Kidney epithelial cell (primary cell): ENCODE measurements at regions not wholly inside any gene's neighbourhood (a gene's known extent, or its start where the extent isn't known, plus 50 kb on each side); places are given as distances from the start of the nearest gene placed in this dataset.

Source experiments
- DNase-seq: peaks from one replicate; pipeline ENCODE4 v3.0.0-alpha.2; 2010; ENCODE audit warnings: low read depth
- H3K27me3 ChIP-seq: 2 replicates; pipeline ENCODE4 v1.6.0; 2011; ENCODE audit warnings: low read length; ENCODE audit not compliant: control insufficient read depth, insufficient read depth
- H3K36me3 ChIP-seq: 2 replicates; pipeline ENCODE4 v1.5.1; 2011; ENCODE audit warnings: low read length; ENCODE audit not compliant: control insufficient read depth, insufficient read depth
- H3K4me3 ChIP-seq: 2 replicates; pipeline ENCODE4 v1.5.1; 2011; ENCODE audit warnings: low read depth, mild to moderate bottlenecking, control low read depth, low read length
- CTCF ChIP-seq: IDR thresholded peaks from 2 replicates; pipeline ENCODE4 v1.5.1; 2011; ENCODE audit warnings: mild to moderate bottlenecking, moderate library complexity, low read length, control low read depth, inconsistent platforms; ENCODE audit not compliant: insufficient read depth, poor library complexity, severe bottlenecking

GRCh38 chr2:196247114-196247975, 76.0 kb upstream of the STK17B start:
- Histone ChIP-seq H3K36me3 (no peaks in the 10 kb centered on the region), H3K4me3 (no peak overlapping the region), H3K27me3 (no peaks in the 10 kb centered on the region)
- DNase-seq = no peak
- no peak for TF ChIP-seq CTCF

GRCh38 chr2:196247976-196248280, 76.5 kb upstream of the STK17B start:
- DNase-seq = no peak
- Histone ChIP-seq H3K27me3 (no peaks in the 10 kb centered on the region), H3K36me3 (no peaks in the 10 kb centered on the region), H3K4me3 (no peak overlapping the region)
- no peak for TF ChIP-seq CTCF

GRCh38 chr2:196248467-196249094, 77.2 kb upstream of the STK17B start:
- no peaks in the 10 kb centered on the region for H3K36me3 ChIP-seq
- H3K4me3 ChIP-seq = no peak overlapping the region
- TF ChIP-seq CTCF = no peak
- no peaks in the 10 kb centered on the region for H3K27me3 ChIP-seq
- no peak for DNase-seq

GRCh38 chr2:196249171-196249570, 77.8 kb upstream of the STK17B start:
- DNase-seq = no peak
- Histone ChIP-seq H3K36me3 (no peaks in the 10 kb centered on the region), H3K4me3 (no peak overlapping the region), H3K27me3 (no peaks in the 10 kb centered on the region)
- TF ChIP-seq CTCF = no peak

GRCh38 chr2:196249860-196250259, 78.5 kb upstream of the STK17B start:
- no peak overlapping the region for H3K4me3 ChIP-seq
- no peak for DNase-seq

More at GRCh38 chr2:196249860-196250259, 78.5 kb upstream of the STK17B start:
- no peak for TF ChIP-seq CTCF
- no peaks in the 10 kb centered on the region for H3K27me3 ChIP-seq
- H3K36me3 ChIP-seq = no peaks in the 10 kb centered on the region
